SK-N-DZ (cell line): ENCODE measurements at regions not wholly inside any gene's neighbourhood (a gene's known extent, or its start where the extent isn't known, plus 50 kb on each side); places are given as distances from the start of the nearest gene placed in this dataset.
A peak's percentile ranks its signal among the peaks of the same experiment; 100 is the strongest.

ENCODE experiments used
- DNase-seq: peaks from one replicate; pipeline ENCODE4 v3.0.0-alpha.2; 2015; ENCODE audit warnings: low spot score

GRCh38 chr21:20735257-20735656, 263.0 kb upstream of the NCAM2 start:
- DNase-seq = no peak

GRCh38 chr21:20737227-20737913, 260.8 kb upstream of the NCAM2 start:
- DNase-seq = no peak

DNA sequence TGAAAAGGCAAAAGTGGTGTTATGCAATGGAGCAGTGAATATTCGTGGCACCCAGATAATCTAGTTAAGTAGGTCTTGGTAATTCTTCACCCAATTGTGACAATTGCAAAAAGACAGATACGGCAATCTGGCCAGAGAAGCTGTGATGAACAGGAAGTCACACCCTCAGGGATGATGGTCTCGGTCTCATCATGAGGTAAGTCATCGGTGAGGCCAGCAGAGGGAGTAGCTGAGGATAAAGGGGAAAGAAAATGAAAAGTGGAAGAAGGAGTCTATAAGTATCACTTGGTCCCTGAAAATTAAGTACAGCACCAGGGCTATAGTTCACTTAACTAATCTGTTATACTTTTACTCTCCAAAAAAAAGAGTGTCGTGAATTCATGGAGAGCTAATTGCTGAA, 258.8 kb upstream of the NCAM2 start:
- DNase-seq = peak; percentile 19

DNA sequence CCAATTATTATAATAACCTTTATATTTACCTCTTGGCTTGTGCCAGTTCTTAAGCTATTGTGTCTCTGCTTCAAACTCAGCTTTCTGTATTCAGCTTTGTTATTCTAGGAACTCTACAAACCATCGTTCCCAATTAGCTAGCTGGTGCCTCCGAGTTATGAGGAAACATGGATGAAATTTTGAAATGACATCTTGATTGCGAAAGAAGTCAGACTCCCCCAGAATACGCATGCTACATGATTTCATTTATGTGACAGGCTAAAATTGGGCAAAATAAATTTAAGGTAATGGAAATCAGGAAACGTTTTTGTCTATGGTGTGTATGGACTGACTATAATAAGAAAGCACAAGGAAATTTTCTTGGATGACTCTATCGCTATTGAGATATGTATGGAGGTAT, 256.8 kb upstream of the NCAM2 start:
- no peak for DNase-seq

DNA sequence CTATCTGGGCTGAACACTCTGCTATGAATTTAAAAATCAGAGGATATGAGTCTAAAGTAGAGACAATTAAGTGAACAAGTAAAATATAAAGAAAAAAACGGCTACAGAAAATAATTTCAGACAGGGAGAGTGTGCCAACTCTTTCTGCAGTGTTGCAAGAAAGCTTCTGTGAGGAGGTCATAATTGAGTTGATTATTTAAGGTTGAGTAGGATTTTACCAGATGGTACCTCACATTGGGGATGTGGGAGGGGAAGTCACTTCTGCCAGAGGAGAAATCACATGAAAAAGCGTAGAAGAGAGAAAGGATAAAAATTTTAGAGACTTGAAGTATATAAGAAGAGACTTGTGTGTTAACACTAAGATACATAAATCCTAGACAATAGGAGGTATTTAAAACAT, 238.0 kb upstream of the NCAM2 start:
- DNase-seq = no peak

DNA sequence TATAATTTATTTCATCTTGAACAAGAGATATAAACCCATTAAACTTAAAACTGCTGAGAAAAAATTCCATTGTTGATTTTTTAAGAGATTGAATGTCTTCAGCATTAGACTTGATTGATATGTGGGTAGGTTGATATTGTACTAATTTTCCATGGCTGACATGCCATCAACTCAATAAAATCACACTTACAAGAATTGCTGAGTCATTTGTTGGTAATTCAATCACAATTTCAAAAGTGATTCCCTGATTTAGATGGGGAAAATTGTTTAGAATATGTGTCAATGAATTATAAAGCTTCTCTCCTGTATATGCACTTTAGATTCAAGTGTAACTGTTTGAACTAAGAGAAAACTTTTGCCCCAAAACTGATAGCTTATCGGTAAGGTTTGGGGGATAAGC, 223.5 kb upstream of the NCAM2 start:
- no peak for DNase-seq

DNA sequence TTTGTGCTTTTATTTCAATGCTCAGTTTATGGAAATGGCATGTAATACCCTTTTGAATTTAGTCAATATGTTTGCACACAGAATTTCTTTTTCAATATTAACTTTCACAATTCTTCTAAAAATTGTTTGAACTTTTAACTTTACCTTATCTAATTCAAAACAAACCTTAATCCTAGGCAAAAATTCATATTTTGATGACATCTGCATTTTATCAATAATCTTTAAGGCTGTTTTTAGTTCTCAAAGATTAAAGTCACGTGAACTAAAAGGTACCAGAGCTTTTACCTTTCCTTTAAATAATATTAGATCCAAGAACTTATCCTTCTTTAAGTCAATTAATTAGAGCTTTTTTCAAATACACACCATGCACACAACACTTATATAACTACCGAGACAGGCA, 218.9 kb upstream of the NCAM2 start:
- DNase-seq = no peak

GRCh38 chr21:20783611-20784010, 214.6 kb upstream of the NCAM2 start:
- DNase-seq = no peak

DNA sequence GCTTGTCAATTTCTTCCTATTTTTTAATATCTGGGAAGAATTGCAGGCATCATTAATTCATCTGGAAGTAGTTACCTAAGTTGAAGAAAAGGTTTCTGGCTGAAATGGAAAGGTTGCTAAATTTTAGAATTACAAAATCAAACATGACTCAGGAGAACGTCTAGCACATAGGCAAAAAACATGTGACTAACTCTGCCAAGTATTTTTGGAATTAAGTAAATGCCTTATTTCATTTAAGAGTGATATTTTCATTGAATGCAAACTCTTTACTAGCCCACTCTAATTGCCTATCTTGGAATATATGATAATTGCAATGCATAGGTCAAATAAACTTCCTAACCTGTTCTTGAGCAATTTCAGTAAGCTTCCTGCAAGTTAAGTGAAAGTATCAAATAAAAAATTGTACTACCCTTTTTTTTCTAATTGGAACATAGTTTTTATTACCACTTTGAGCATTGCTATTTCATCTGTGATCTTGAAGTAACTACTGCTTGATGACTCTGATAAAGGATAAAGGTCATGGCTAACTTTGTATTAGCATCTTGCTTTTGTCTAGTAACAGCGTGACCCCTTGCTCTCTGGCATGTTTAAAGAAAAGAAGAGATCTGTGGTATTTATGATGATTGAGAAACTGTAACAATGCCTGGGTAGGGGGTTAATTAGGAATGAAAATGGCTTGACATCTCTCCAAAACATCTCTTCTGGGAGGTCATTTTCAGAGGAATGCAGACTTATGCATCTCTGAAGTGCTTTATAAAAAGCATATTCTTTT, 208.3 kb upstream of the NCAM2 start:
- DNase-seq = no peak

GRCh38 chr21:20800106-20800505, 198.1 kb upstream of the NCAM2 start:
- no peak for DNase-seq

GRCh38 chr21:20802201-20802600, 196.0 kb upstream of the NCAM2 start:
- DNase-seq = no peak

DNA sequence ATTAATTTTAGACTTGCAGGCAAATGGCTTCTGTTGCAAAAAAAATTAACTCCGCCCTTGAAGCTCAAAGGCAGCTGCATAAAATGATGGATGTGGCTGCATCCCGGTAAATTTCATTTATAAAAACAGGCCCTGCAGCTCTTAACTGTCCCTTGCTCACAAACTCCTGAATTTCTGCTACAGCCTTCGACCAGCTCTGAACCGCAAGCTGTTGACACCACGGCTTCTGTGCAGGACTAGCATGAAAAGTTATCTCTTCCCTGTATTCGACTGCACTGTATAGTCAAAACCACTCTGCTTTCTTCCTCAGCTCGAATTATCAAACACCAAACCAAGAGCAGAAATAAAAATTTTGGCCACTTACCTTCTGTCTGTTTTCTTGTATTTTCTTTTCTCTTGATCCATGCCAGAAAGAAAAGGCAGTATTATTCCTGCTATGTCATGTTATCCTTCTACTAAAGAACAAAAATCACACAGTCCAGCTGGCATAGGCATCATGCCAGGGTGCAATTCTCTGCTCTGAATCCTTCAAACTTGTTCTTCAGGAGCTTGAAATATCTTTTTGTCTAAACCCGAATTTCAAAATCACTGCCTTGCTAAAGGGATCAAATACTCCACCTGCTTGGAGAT, 195.5 kb upstream of the NCAM2 start:
- DNase-seq = peak; percentile 43

DNA sequence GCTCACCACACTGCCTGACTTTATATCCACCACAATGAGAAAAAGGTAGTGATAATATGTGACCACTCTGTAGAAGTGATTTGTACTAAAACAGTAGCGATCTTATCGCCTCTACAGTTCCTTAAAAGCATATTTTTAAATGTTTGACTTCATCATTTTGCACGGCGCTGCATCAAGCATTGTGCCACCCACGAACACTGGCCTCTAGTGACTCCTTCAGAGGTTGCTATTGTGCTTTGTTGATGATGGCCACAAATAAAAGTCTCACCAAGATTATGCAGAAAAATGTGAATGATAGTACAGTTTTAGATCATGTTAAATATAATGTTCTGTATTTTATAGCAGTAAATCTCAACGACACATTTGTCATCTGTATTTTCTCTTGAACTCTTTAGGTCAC, 186.5 kb upstream of the NCAM2 start:
- no peak for DNase-seq

DNA sequence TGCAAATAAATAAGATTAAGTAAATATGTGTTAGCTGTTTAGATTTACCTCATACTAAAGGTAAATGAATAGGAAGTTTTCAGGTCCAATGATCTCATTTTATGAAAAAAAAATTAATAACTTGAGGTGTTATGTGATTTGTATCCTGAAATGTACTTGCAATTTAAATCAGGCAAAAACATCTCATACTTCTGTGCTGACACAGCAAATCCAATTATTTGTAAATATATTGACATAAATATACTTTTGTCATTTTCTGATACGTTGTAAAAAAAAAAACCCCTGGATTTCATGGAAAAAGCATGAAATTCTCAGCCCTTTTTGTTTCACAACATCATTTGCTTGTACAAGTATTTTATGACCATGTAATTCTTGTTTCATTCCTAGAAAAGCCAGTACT, 184.1 kb upstream of the NCAM2 start:
- no peak for DNase-seq

- no peak for DNase-seq
Observed at GRCh38 chr21:20822666-20823065, 175.5 kb upstream of the NCAM2 start.

DNA sequence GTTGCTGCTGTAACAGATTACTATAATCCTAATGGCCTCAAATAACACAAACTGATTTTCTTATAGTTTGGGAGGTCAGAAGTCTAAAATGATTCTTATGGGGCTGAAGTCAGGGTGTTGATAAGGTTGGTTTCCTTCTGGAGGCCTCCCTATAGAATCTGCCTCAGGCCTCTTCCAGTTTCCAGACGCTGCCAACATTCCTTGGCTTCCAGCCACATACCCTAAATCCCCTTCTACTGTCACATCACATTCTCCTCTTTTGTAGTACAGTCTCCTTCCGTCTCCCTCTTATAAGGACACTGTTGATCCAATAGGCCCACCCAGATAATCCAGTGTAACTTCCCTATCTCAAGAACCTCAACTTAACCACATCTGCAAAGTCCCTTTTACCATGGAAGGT, 145.3 kb upstream of the NCAM2 start:
- DNase-seq = no peak

- no peak for DNase-seq
Observed at GRCh38 chr21:20856926-20857325, 141.3 kb upstream of the NCAM2 start.

- peak; percentile 13 for DNase-seq
Observed at GRCh38 chr21:20874202-20874601, 124.0 kb upstream of the NCAM2 start.

DNA sequence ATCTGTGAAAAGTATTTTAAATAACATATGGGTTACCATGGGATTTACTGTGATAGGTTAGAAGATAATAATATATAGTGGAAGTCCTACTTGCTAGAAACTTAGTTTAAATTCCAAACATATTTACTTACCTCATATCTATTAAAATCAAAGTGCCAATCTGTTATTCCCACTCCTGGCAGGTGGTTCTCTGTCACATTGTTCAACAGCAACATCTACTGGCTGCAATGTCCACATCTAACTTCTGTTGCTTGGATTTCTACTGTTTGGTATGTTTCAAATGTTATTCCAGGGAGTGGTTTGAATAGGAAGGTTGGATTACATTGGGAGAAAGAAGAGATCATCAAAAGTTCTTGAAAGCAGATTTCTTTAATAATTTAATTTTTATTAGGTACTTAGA, 122.5 kb upstream of the NCAM2 start:
- no peak for DNase-seq

DNA sequence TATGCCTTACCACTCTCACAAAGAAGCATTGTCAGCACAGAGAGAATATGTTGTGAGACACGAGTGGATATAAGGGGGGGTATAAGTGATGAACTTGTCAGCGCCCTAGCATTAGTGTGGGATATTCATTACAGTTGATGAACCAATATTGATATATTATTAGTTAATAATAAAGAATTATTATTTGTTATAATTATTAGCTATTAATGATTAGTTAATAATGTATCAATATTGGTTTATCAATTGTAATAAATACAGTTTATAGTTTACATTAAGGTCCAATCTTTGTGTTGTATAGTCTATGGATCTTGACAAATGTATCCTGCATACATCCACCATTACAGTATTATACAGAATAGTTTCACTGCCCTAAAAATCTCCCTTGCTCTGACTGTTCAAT, 120.2 kb upstream of the NCAM2 start:
- DNase-seq = no peak

GRCh38 chr21:20882462-20883407, 115.5 kb upstream of the NCAM2 start:
- peak; percentile 38 for DNase-seq

DNA sequence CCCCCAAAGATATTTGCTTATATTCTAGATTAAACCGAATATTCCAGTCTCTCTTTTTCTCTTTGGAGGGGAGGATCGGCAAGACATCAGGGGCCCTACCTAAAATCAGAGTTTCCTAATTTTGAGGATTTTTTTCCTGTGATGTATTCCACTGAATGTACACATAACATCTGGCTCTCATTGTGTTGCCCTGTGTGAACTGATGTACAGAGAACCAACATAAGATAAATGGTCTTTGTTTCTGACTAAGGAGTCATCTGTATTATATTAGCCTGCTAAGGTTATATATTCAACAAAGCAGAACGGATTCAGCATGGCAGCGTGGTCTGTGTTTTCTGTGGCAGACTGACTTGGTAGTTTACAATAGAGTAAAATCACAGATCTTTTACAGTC, 114.8 kb upstream of the NCAM2 start:
- no peak for DNase-seq
